Sigmoid colon (tissue), 6 donors: ENCODE measurements at regions not wholly inside any gene's neighbourhood (a gene's known extent, or its start where the extent isn't known, plus 50 kb on each side); places are given as distances from the start of the nearest gene placed in this dataset.

Experiments
- DNase-seq: peaks from one replicate; pipeline ENCODE4 v3.0.0-alpha.2; 2019
- H3K27ac ChIP-seq, 4 donors: fragments of 200-600 bp; sonication (generic); one replicate each; pipeline ENCODE4 v1.5.1; 2016 to 2019; ENCODE audit warnings: mild to moderate bottlenecking in 1 of 4
- H3K27me3 ChIP-seq, 3 donors: fragments of 200-600 bp; sonication (generic); one replicate each; pipeline ENCODE4 v1.5.1; 2019; ENCODE audit warnings: mild to moderate bottlenecking in 1 of 3
- H3K36me3 ChIP-seq, 4 donors: fragments of 200-600 bp; sonication (generic); one replicate each; pipeline ENCODE4 v1.5.1; 2016 to 2019
- H3K4me1 ChIP-seq, 4 donors: fragments of 200-600 bp; sonication (generic); one replicate each; pipeline ENCODE4 v1.5.1; 2017 to 2019
- H3K4me3 ChIP-seq, 4 donors: fragments of 200-600 bp; sonication (generic); one replicate each; pipeline ENCODE4 v1.5.1; 2017 to 2019; ENCODE audit warnings: mild to moderate bottlenecking in 2 of 4, moderate library complexity in 1 of 4
- H3K9me3 ChIP-seq, 4 donors: fragments of 200-600 bp in 3 of 4; sonication (generic) in 3 of 4; one replicate each; pipeline versions ENCODE4 v1.5.1 to v1.6.1; 2013 to 2019
- EP300 ChIP-seq, 4 donors: sonication (generic); formaldehyde crosslinking; IDR thresholded peaks; one replicate each; pipeline ENCODE4 v1.6.1; 2017; ENCODE audit warnings: antibody characterized with exemption in 4 of 4
- POLR2A ChIP-seq, 2 donors: fragments of 450-650 bp; IDR thresholded peaks; one replicate each; pipeline ENCODE4 v1.6.1; 2016; ENCODE audit warnings: antibody characterized with exemption in 2 of 2, mild to moderate bottlenecking in 2 of 2, moderate library complexity in 2 of 2
- POLR2AphosphoS5 ChIP-seq, 4 donors: sonication (generic); formaldehyde crosslinking; IDR thresholded peaks; one replicate each; pipeline ENCODE4 v1.6.1; 2017; ENCODE audit warnings: antibody characterized with exemption in 4 of 4
- WGBS, 2 donors: extraction: QIAGEN DNeasy Blood & Tissue Kit; methylation state at CpG; one replicate each; pipeline ENCODE4 v1.1.7; 2013; 5-methylcytosine and 5-hydroxymethylcytosine counted together
- intact Hi-C: fragments of 100-400 bp; cut with DNase I; formaldehyde crosslinking; loops from one replicate; pipeline ENCODE4 v1.15.1; 2023
- TF ChIP-seq, protein P1 (sequence below), 4 experiments: fragments of 450-650 bp in 3 of 4; fragments of 200-600 bp in 1 of 4; IDR thresholded peaks; one replicate each; pipeline ENCODE4 v1.5.1; 2016 to 2019; ENCODE audit warnings: antibody characterized with exemption in 4 of 4, mild to moderate bottlenecking in 3 of 4, moderate library complexity in 2 of 4
- donor health status: healthy with polysubstance abuse.
- donor health status: healthy.

DNA sequence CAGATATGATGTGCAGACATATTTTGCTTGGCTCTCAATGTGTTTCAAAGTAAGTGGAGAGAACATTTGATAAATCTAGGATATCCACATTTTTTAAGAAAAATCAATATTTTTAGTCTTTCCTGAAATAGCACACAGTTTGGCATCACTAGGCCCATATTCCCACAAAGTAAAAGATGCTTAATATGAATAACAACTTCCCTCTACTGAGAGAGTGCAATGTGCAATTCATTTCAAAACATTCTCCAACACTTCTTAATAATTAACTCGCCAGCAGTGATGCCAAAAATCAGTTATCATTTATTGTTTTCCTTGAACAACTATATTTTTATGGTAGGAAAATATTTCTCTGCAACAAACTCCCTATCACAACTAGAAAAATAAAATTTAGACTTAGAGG lies 800.2 kb upstream of the MBL2 start:
- no peak for DNase-seq

DNA sequence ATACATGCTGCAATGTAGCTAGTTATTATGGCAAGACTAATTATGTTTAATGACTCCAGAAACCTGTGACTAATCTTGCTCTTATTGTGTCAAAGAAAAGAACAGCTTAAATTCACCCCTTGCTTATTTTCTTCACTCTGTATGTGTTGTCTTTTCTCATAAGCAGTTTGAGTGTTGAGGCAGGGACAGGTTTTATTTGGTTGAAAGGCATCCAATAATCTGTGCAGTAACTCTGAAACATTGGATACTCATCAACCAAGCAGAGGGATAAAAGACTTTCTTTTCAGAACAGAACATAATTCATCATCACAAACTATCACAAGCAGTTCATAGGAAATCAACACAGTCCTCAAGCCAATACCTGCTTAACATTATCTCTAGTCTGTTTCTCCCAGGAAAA lies 797.6 kb upstream of the MBL2 start:
- TF ChIP-seq POLR2A (IDR thresholded peaks at IDR 0.05): no peak
- TF ChIP-seq EP300 (IDR thresholded peaks at IDR 0.05): no peak
- TF ChIP-seq, protein P1, sequence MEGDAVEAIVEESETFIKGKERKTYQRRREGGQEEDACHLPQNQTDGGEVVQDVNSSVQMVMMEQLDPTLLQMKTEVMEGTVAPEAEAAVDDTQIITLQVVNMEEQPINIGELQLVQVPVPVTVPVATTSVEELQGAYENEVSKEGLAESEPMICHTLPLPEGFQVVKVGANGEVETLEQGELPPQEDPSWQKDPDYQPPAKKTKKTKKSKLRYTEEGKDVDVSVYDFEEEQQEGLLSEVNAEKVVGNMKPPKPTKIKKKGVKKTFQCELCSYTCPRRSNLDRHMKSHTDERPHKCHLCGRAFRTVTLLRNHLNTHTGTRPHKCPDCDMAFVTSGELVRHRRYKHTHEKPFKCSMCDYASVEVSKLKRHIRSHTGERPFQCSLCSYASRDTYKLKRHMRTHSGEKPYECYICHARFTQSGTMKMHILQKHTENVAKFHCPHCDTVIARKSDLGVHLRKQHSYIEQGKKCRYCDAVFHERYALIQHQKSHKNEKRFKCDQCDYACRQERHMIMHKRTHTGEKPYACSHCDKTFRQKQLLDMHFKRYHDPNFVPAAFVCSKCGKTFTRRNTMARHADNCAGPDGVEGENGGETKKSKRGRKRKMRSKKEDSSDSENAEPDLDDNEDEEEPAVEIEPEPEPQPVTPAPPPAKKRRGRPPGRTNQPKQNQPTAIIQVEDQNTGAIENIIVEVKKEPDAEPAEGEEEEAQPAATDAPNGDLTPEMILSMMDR (IDR thresholded peaks at IDR 0.05): no peak
- TF ChIP-seq POLR2AphosphoS5 (IDR thresholded peaks at IDR 0.05): no peak
- Histone ChIP-seq H3K36me3 (no peaks in the 10 kb centered on the region), H3K27ac (no peak overlapping the region), H3K4me1 (no peaks in the 10 kb centered on the region), H3K4me3 (no peak overlapping the region), H3K9me3 (no peaks in the 10 kb centered on the region), H3K27me3 (no peaks in the 10 kb centered on the region)
- no peak for DNase-seq
- intact Hi-C loops: no loop called here

More for the DNA sequence above, 800.2 kb upstream of the MBL2 start:
- TF ChIP-seq POLR2AphosphoS5 (IDR thresholded peaks at IDR 0.05) (no peak), EP300 (IDR thresholded peaks at IDR 0.05) (no peak), POLR2A (IDR thresholded peaks at IDR 0.05) (no peak)
- TF ChIP-seq, protein P1 (IDR thresholded peaks at IDR 0.05): no peak
- Histone ChIP-seq H3K27me3 (no peaks in the 10 kb centered on the region), H3K4me3 (no peak overlapping the region), H3K36me3 (no peaks in the 10 kb centered on the region), H3K4me1 (no peaks in the 10 kb centered on the region), H3K27ac (no peak overlapping the region), H3K9me3 (no peaks in the 10 kb centered on the region)
- intact Hi-C loops: no loop called here
- 53 to 68% methylated on average over 1 of the region's 1 CpG for WGBS, 2 donors

DNA sequence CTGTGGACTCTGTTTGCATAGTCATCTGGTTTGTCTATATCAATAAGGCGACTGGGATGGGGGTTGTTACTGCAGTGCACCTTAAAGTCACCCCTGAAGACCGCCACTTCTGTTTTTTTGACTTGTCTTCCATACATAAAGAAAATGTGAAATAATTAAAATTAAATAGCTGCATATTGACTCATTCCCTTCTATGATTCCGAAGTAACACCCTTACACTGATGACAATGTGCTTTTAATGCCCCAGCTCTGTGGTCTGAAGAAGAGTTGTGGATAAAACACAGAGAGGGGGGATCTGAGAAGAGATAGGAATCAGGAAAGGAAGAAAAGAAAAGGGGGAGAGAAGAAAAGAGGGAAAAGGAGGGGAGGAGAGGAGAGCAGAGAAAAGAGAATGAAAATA lies 796.9 kb upstream of the MBL2 start:
- Histone ChIP-seq H3K4me1 (no peaks in the 10 kb centered on the region), H3K27ac (no peak overlapping the region), H3K9me3 (no peaks in the 10 kb centered on the region), H3K27me3 (no peaks in the 10 kb centered on the region), H3K36me3 (no peaks in the 10 kb centered on the region), H3K4me3 (no peak overlapping the region)
- 44 to 81% methylated on average over 3 of the region's 3 CpGs for WGBS, 2 donors
- no peak for TF ChIP-seq EP300 (IDR thresholded peaks at IDR 0.05)
- TF ChIP-seq, protein P1 (IDR thresholded peaks at IDR 0.05): no peak
- no peak for TF ChIP-seq POLR2AphosphoS5 (IDR thresholded peaks at IDR 0.05)
- no peak for DNase-seq
- intact Hi-C loops: no loop called here

DNA sequence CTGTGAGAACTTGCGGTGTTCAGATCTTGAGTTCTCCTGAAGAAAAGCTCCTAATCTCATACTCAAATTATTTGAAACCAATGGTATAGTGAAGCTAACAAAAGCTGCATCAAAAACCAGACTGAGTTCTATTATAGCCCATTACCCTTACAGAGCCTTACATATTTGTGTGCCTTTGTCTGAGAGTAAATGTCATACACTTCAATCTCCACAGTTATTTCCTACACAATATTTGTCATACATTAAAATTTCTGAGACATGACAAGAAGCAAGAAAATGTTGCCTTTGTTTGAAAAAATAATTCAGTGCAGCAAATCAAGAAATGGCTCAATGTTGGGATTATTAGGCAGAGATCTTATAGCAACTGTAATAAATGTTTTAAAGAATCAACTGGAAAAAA lies 776.1 kb upstream of the MBL2 start:
- no peak overlapping the region for H3K4me3 ChIP-seq
- H3K9me3 ChIP-seq: no peaks in the 10 kb centered on the region
- TF ChIP-seq POLR2A (IDR thresholded peaks at IDR 0.05) (no peak), EP300 (IDR thresholded peaks at IDR 0.05) (no peak), POLR2AphosphoS5 (IDR thresholded peaks at IDR 0.05) (no peak)
- TF ChIP-seq, protein P1 (IDR thresholded peaks at IDR 0.05): no peak
- H3K4me1 ChIP-seq: no peaks in the 10 kb centered on the region
- H3K27me3 ChIP-seq: no peaks in the 10 kb centered on the region
- H3K27ac ChIP-seq: no peak overlapping the region
- H3K36me3 ChIP-seq: no peaks in the 10 kb centered on the region
- intact Hi-C loops: no loop called here
- DNase-seq: no peak
- WGBS, 2 donors: 95 to 96% methylated on average over 1 of the region's 1 CpG

DNA sequence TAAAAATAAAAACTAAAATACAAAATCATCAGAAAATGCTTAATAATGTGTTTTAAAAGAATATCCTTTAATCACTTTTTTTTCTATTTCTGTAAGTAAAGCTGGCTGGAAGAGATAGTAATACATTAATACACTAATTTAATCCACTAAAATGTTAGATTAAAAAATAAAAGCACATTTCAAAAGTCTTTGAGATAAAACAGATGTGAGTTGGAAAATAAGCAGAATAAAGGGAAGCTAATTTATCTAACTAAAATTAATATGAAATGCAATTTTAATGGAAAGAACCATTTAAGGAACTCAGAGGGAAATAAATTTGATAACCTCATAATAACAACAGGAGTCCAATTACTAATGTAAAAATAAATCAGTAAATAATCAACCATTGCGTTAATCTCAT lies 774.8 kb upstream of the MBL2 start:
- no peak for DNase-seq
- Histone ChIP-seq H3K9me3 (no peaks in the 10 kb centered on the region), H3K27me3 (no peaks in the 10 kb centered on the region), H3K4me1 (no peaks in the 10 kb centered on the region), H3K36me3 (no peaks in the 10 kb centered on the region), H3K4me3 (no peak overlapping the region), H3K27ac (no peak overlapping the region)
- 94 to 96% methylated on average over 1 of the region's 1 CpG for WGBS, 2 donors
- intact Hi-C loops: no loop called here
- no peak for TF ChIP-seq POLR2A (IDR thresholded peaks at IDR 0.05)
- TF ChIP-seq POLR2AphosphoS5 (IDR thresholded peaks at IDR 0.05): no peak
- no peak for TF ChIP-seq EP300 (IDR thresholded peaks at IDR 0.05)
- TF ChIP-seq, protein P1 (IDR thresholded peaks at IDR 0.05): no peak
